HCT116 (cell line): ENCODE measurements at regions not wholly inside any gene's neighbourhood (a gene's known extent, or its start where the extent isn't known, plus 50 kb on each side); places are given as distances from the start of the nearest gene placed in this dataset.

ENCODE experiments used
- ATAC-seq: fragments of 200-7000 bp; cut with Tn5 transposase; 2 replicates; pipeline ENCODE4 v1.9.1; 2020; ENCODE audit warnings: mild to moderate bottlenecking, moderate library complexity
- BruUV-seq: library from RNA; stranded (reverse); fragments of 400-500 nt; replicated peaks from 2 replicates; lab custom pipeline; 2021; lab: Mats Ljungman, UMichigan
- CTCF ChIA-PET: fragments of 300-600 bp; sonication (Branson Sonifier 250); formaldehyde crosslinking; loops from one replicate; lab custom pipeline; 2021; ENCODE audit warnings: antibody characterized with exemption; lab: Charles Lee
- POLR2A ChIA-PET: fragments of 300-600, 350-600 bp; sonication (Branson Sonifier 250); formaldehyde crosslinking; loops from one replicate; lab custom pipeline; 2021; ENCODE audit warnings: antibody characterized with exemption; lab: Charles Lee
- RAD21 ChIA-PET, 2 experiments: fragments of 300-600 bp; sonication (Branson Sonifier 250); formaldehyde crosslinking; loops; one replicate each; lab custom pipeline; 2023; ENCODE audit warnings: low total read pairs in 2 of 2; ENCODE audit not compliant: uncharacterized antibody in 2 of 2, unreplicated experiment in 2 of 2, low non-redundant PET in 1 of 2; lab: Charles Lee
- DNase-seq: peaks from one replicate; pipeline ENCODE4 v3.0.0-alpha.2; 2010; ENCODE audit warnings: low read depth, low spot score
- H2AFZ ChIP-seq: fragments of 200-600 bp; shearing (Covaris generic), sonication (generic); 2 replicates; pipeline ENCODE4 v1.6.1; 2017; ENCODE audit warnings: low read depth, mixed run types, mixed read lengths, antibody characterized with exemption, low read length; ENCODE audit not compliant: poor library complexity, severe bottlenecking
- H3K27ac ChIP-seq: 2 replicates; pipeline ENCODE4 v1.5.1; 2012; ENCODE audit warnings: low read depth, low read length
- H3K27me3 ChIP-seq: fragments of 200-600 bp; sonication (generic); 2 replicates; pipeline ENCODE4 v1.6.1; 2016; ENCODE audit warnings: mixed run types, low read length, mixed read lengths; ENCODE audit not compliant: insufficient read depth
- H3K36me3 ChIP-seq, 2 experiments: fragments of 200-500 bp in 1 of 2; fragments of 200-600 bp in 1 of 2; sonication (Bioruptor generic) in 1 of 2; sonication (generic) in 1 of 2; 2 replicates each; pipeline versions ENCODE4 v1.5.1 to v1.6.1; 2014 to 2016; ENCODE audit warnings: low read length in 2 of 2, inconsistent platforms in 1 of 2, mixed read lengths in 1 of 2, mixed run types in 1 of 2; ENCODE audit not compliant: insufficient read depth in 2 of 2, control insufficient read depth in 1 of 2
- H3K4me1 ChIP-seq, 2 experiments: fragments of 200-600 bp in 1 of 2; sonication (generic) in 1 of 2; 2 replicates each; pipeline versions ENCODE4 v1.5.1 to v1.6.1; 2012 to 2017; ENCODE audit warnings: low read length in 2 of 2, inconsistent platforms in 1 of 2, mild to moderate bottlenecking in 1 of 2, mixed read lengths in 1 of 2, mixed run types in 1 of 2, moderate library complexity in 1 of 2; ENCODE audit not compliant: insufficient read depth in 2 of 2, control insufficient read depth in 1 of 2
- H3K4me2 ChIP-seq: fragments of 200-600 bp; sonication (generic); 2 replicates; pipeline ENCODE4 v1.6.1; 2017; ENCODE audit warnings: mixed run types, low read length, mixed read lengths
- H3K4me3 ChIP-seq, 2 experiments: fragments of 200-600 bp in 1 of 2; sonication (generic) in 1 of 2; replicated peaks in 1 of 2; 2 replicates each; pipeline ENCODE4 v1.5.1; 2011 to 2016; ENCODE audit warnings: low read length in 2 of 2, control low read depth in 1 of 2, low read depth in 1 of 2, mild to moderate bottlenecking in 1 of 2, mixed read lengths in 1 of 2, mixed run types in 1 of 2
- H3K79me2 ChIP-seq: fragments of 200-600 bp; sonication (generic); 2 replicates; pipeline ENCODE4 v1.6.1; 2017; ENCODE audit warnings: mild to moderate bottlenecking, mixed run types, low read length, moderate library complexity, mixed read lengths; ENCODE audit not compliant: insufficient read depth
- H3K9ac ChIP-seq: fragments of 200-600 bp; sonication (generic); 2 replicates; pipeline ENCODE4 v1.6.1; 2016; ENCODE audit warnings: low read length, mixed read lengths
- H3K9me2 ChIP-seq: fragments of 200-600 bp; sonication (generic), shearing (Covaris generic); 2 replicates; pipeline ENCODE4 v1.6.1; 2017; ENCODE audit warnings: mixed run types, mild to moderate bottlenecking, moderate library complexity; ENCODE audit not compliant: insufficient read depth
- H3K9me3 ChIP-seq, 2 experiments: fragments of 200-500 bp in 1 of 2; fragments of 200-600 bp in 1 of 2; sonication (Bioruptor generic) in 1 of 2; sonication (generic) in 1 of 2; 2 replicates each; pipeline ENCODE4 v1.6.1; 2014 to 2017; ENCODE audit warnings: low read length in 2 of 2, mixed read lengths in 2 of 2, inconsistent platforms in 1 of 2, low read depth in 1 of 2, mild to moderate bottlenecking in 1 of 2, mixed run types in 1 of 2, moderate library complexity in 1 of 2; ENCODE audit not compliant: control insufficient read depth in 1 of 2, insufficient read depth in 1 of 2
- H4K20me1 ChIP-seq: fragments of 200-600 bp; sonication (generic), shearing (Covaris generic); 2 replicates; pipeline ENCODE4 v1.6.1; 2017; ENCODE audit warnings: mixed run types, mild to moderate bottlenecking, moderate library complexity; ENCODE audit not compliant: insufficient read depth
- ATF3 ChIP-seq: IDR thresholded peaks from 2 replicates; pipeline ENCODE4 v1.6.1; 2012
- CBX3 ChIP-seq: IDR thresholded peaks from 2 replicates; pipeline ENCODE4 v1.6.1; 2012; ENCODE audit warnings: low read depth
- CEBPB ChIP-seq: IDR thresholded peaks from 2 replicates; pipeline ENCODE4 v1.6.1; 2012; ENCODE audit warnings: low read depth
- EGR1 ChIP-seq: IDR thresholded peaks from 2 replicates; pipeline ENCODE4 v1.6.1; 2012; ENCODE audit warnings: low read depth
- ELF1 ChIP-seq: IDR thresholded peaks from 2 replicates; pipeline ENCODE4 v1.6.1; 2012; ENCODE audit warnings: low read depth, borderline replicate concordance
- EZH2phosphoT487 ChIP-seq: fragments of 200-600 bp; IDR thresholded peaks from 2 replicates; pipeline ENCODE4 v1.6.1; 2018; ENCODE audit warnings: antibody characterized with exemption, borderline replicate concordance
- FOSL1 ChIP-seq: IDR thresholded peaks from 2 replicates; pipeline ENCODE4 v1.6.1; 2012; ENCODE audit warnings: low read depth
- JUND ChIP-seq: IDR thresholded peaks from 2 replicates; pipeline ENCODE4 v1.6.1; 2012
- POLR2A ChIP-seq: IDR thresholded peaks from 2 replicates; pipeline ENCODE4 v1.7.0; 2011; ENCODE audit warnings: borderline replicate concordance; ENCODE audit not compliant: insufficient read depth, insufficient read length; ENCODE audit errors: extremely low read depth
- POLR2AphosphoS5 ChIP-seq: IDR thresholded peaks from 2 replicates; pipeline ENCODE4 v1.6.1; 2011; ENCODE audit warnings: mild to moderate bottlenecking, low read depth, low read length, moderate library complexity
- SP1 ChIP-seq: IDR thresholded peaks from 2 replicates; pipeline ENCODE4 v1.6.1; 2012; ENCODE audit warnings: low read depth
- SRF ChIP-seq: IDR thresholded peaks from 2 replicates; pipeline ENCODE4 v1.6.1; 2012; ENCODE audit warnings: low read depth
- TCF7L2 ChIP-seq: IDR thresholded peaks from 2 replicates; pipeline ENCODE4 v1.7.0; 2011; ENCODE audit warnings: borderline replicate concordance, inconsistent platforms; ENCODE audit not compliant: insufficient read depth, insufficient read length; ENCODE audit errors: extremely low read depth
- YY1 ChIP-seq: IDR thresholded peaks from 2 replicates; pipeline ENCODE4 v1.6.1; 2011; ENCODE audit warnings: low read length, low read depth, moderate library complexity, mild to moderate bottlenecking; ENCODE audit not compliant: insufficient replicate concordance; ENCODE audit errors: extremely low read depth
- ZFX ChIP-seq: fragments of 450-650 bp; IDR thresholded peaks from 2 replicates; pipeline ENCODE4 v1.6.1; 2017
- ZNF274 ChIP-seq: fragments of 200-500 bp; sonication (Bioruptor generic); IDR thresholded peaks from 2 replicates; pipeline ENCODE4 v1.6.1; 2014; ENCODE audit warnings: mild to moderate bottlenecking, low read depth, low read length, inconsistent platforms
- intact Hi-C: fragments of 100-400 bp; cut with micrococcal nuclease; formaldehyde crosslinking; loops from 2 replicates; pipeline ENCODE4 v1.10.0; 2022
- TF ChIP-seq, protein P1 (sequence below): IDR thresholded peaks from 2 replicates; pipeline ENCODE4 v1.6.1; 2012

GRCh38 chr3:103189941-103190340 is 755.1 kb downstream of the ZPLD1 start:
- Histone ChIP-seq H3K27ac (no peak overlapping the region), H3K9ac (no peak overlapping the region), H3K4me3 (no peak overlapping the region), H3K36me3 (no peaks in the 10 kb centered on the region)
- RAD21 ChIA-PET = no interaction called here
- DNase-seq = no peak
- CTCF ChIA-PET = no interaction called here
- no peak for ATAC-seq
- POLR2A ChIA-PET = no interaction called here
- TF ChIP-seq POLR2A (no peak), FOSL1 (no peak), SP1 (no peak), EZH2phosphoT487 (no peak), YY1 (no peak), CEBPB (no peak), ATF3 (no peak), ZNF274 (no peak), TCF7L2 (no peak), EGR1 (no peak), ZFX (no peak), JUND (no peak), SRF (no peak), POLR2AphosphoS5 (no peak), ELF1 (no peak), CBX3 (no peak)
- TF ChIP-seq, protein P1, sequence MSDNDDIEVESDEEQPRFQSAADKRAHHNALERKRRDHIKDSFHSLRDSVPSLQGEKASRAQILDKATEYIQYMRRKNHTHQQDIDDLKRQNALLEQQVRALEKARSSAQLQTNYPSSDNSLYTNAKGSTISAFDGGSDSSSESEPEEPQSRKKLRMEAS = no peak
- TF ChIP-seq, all 23 proteins: peak for 0
- intact Hi-C loops = no loop called here
- H3K9me3 ChIP-seq = no peaks in the 10 kb centered on the region
- H3K4me2 ChIP-seq = no peak overlapping the region
- no TSS peak for BruUV-seq
- no peaks in the 10 kb centered on the region for H4K20me1 ChIP-seq
- no peaks in the 10 kb centered on the region for H3K4me1 ChIP-seq
- H3K9me2 ChIP-seq = no peaks in the 10 kb centered on the region
- no peaks in the 10 kb centered on the region for H3K27me3 ChIP-seq
- H2AFZ ChIP-seq = no peak overlapping the region
- H3K79me2 ChIP-seq = no peaks in the 10 kb centered on the region
